Activated CD4-positive, alpha-beta T cell treated with anti-CD3 and anti-CD28 coated beads for 36 hours (primary cell): ENCODE measurements at regions not wholly inside any gene's neighbourhood (a gene's known extent, or its start where the extent isn't known, plus 50 kb on each side); places are given as distances from the start of the nearest gene placed in this dataset.
"Not testable (repeated sequence)": the region's sequence is repeated elsewhere in the genome, so short reads cannot be mapped to it uniquely, and the experiment has no call there.

Experiments used
- ATAC-seq: fragments of 200-7000 bp; cut with Tn5 transposase; one replicate; pipeline ENCODE4 v1.10.0; 2021; ENCODE audit warnings: mild to moderate bottlenecking, moderate library complexity
- CTCF ChIA-PET: fragments of 350-600 bp; sonication (Branson Sonifier 250); formaldehyde crosslinking; loops from one replicate; lab custom pipeline; 2021; ENCODE audit warnings: antibody characterized with exemption; lab: Charles Lee
- POLR2A ChIA-PET: fragments of 350-600 bp; sonication (Branson Sonifier 250); formaldehyde crosslinking; loops from one replicate; lab custom pipeline; 2021; ENCODE audit warnings: antibody characterized with exemption, inconsistent platforms; lab: Charles Lee
- DNase-seq: peaks from one replicate; pipeline ENCODE4 v3.0.0-alpha.2; 2020
- H3K27ac Mint-ChIP-seq: one replicate; pipeline ENCODE4 v1.8.0; 2021; ENCODE audit warnings: mixed read lengths
- H3K27me3 Mint-ChIP-seq: one replicate; pipeline ENCODE4 v1.8.0; 2021; ENCODE audit warnings: mixed read lengths
- H3K36me3 Mint-ChIP-seq: one replicate; pipeline ENCODE4 v1.8.0; 2021; ENCODE audit warnings: low read depth, mixed read lengths
- H3K4me1 Mint-ChIP-seq: one replicate; pipeline ENCODE4 v1.8.0; 2021; ENCODE audit warnings: mixed read lengths
- H3K4me3 Mint-ChIP-seq: one replicate; pipeline ENCODE4 v1.8.0; 2021; ENCODE audit warnings: mild to moderate bottlenecking, moderate library complexity, mixed read lengths
- H3K9me3 Mint-ChIP-seq: one replicate; pipeline ENCODE4 v1.8.0; 2021; ENCODE audit warnings: low read depth, mixed read lengths
- intact Hi-C, 2 experiments: fragments of 100-400 bp; cut with DNase I in 1 of 2; cut with micrococcal nuclease in 1 of 2; formaldehyde crosslinking; loops; one replicate each; pipeline versions ENCODE4 v1.14.2 to v1.15.1; 2022 to 2024; cut with DNase I, micrococcal nuclease

DNA sequence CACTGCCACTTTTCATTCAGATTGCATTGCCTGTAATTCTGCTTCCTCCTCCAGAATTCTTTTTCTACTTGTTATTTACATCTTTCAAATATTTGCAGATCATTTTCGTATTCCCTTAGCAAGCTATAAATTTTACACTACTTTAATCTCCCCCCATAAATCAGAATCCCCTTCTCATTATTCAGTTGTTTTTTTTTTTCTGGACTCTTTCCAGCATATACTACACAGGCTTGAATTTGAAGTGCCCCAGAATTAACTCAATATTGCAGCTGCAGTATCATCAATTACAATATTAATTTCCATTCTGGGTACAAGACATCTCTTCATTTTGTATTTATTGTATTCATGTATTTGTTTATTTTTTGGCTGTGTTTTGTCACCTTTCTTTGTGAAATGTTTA, 1494.3 kb downstream of the AMY1C start:
- ATAC-seq, result no peak
- POLR2A ChIA-PET, result no interaction called here
- no peaks in the 10 kb centered on the region for H3K36me3 Mint-ChIP-seq
- H3K27me3 Mint-ChIP-seq, result no peaks in the 10 kb centered on the region
- H3K9me3 Mint-ChIP-seq, result peaks cover 31% of the 10 kb centered on the region
- H3K4me3 Mint-ChIP-seq, result no peak overlapping the region
- intact Hi-C loops, result no loop called here
- no peak for DNase-seq
- H3K27ac Mint-ChIP-seq, result no peak overlapping the region
- CTCF ChIA-PET, result interaction anchor here (0.6 kb wide), 1 partner anchor 929 kb away, joined by 3 read pairs; no protein-coding TSS in a partner anchor
- H3K4me1 Mint-ChIP-seq, result no peaks in the 10 kb centered on the region

DNA sequence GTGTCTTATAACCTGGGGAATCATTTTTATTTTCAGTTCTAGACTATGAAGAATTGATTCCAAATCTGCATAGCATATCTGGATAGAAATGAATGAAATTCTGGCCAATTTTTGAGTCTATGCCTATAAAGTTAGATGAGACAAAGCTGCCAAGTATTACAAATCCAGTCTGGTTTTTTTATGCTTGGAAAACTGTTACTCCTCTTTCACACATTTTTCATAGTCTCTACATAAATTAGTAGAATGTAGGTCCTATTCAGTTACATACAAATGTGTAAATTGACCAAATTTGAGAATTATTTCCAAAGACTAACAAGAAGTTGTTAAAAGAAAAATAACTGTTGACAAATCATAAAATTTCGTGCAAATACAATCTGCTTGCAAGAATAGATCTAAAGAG, 1505.2 kb downstream of the AMY1C start:
- H3K27me3 Mint-ChIP-seq, result no peaks in the 10 kb centered on the region
- intact Hi-C loops, result no loop called here
- no peak for DNase-seq
- no peak overlapping the region for H3K4me3 Mint-ChIP-seq
- POLR2A ChIA-PET, result no interaction called here
- no peaks in the 10 kb centered on the region for H3K4me1 Mint-ChIP-seq
- no peak for ATAC-seq
- CTCF ChIA-PET, result interaction anchor here (0.5 kb wide), 1 partner anchor 582 kb away, joined by 3 read pairs; no protein-coding TSS in a partner anchor
- peaks cover 9% of the 10 kb centered on the region for H3K9me3 Mint-ChIP-seq
- no peaks in the 10 kb centered on the region for H3K36me3 Mint-ChIP-seq
- no peak overlapping the region for H3K27ac Mint-ChIP-seq

DNA sequence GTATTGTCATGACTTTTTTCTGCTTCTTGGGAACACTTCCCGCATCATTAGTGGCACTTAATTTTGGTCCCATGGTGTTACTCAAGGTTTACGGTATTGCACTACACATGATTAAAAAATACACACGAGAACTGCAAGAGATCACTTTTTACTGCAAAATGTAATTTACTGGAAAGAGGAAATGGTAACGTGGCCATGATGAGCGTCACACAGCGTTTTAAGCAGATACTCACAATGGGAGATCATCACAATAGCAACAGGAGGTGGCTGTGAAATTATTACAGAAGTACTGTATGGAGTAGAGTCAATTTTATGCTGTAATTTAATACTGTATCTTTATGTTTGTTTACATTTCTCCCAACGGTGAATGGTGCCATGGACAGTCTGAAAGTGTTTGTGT, 1510.3 kb downstream of the AMY1C start:
- POLR2A ChIA-PET, result no interaction called here
- no peaks in the 10 kb centered on the region for H3K27me3 Mint-ChIP-seq
- H3K36me3 Mint-ChIP-seq, result no peaks in the 10 kb centered on the region
- no peak overlapping the region for H3K4me3 Mint-ChIP-seq
- CTCF ChIA-PET, result no interaction called here
- H3K4me1 Mint-ChIP-seq, result no peaks in the 10 kb centered on the region
- H3K9me3 Mint-ChIP-seq, result peaks cover 28% of the 10 kb centered on the region
- no peak for DNase-seq
- no peak overlapping the region for H3K27ac Mint-ChIP-seq
- intact Hi-C loops, result no loop called here
- ATAC-seq, result no peak

DNA sequence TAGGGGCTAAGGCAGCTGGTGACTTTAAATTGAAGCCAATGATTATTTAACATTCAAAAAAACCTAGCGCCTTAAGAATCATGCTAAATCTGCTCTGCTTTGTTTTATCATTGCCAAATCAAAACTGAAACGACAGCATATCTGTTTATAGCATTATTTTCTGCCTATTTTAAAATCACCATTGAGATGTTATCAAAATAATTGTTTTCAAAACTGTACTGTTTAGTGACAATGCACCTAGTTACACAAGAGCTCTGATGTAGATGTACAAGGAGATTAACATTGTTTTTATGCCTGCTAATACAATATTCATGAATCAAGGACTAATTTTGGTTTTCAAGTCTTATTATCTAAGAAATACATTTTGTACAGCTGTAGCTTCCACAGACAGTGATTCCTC, 1521.3 kb downstream of the AMY1C start:
- Mint-ChIP-seq H3K27me3 (no peaks in the 10 kb centered on the region), H3K9me3 (peaks cover 21% of the 10 kb centered on the region), H3K4me3 (no peak overlapping the region), H3K36me3 (no peaks in the 10 kb centered on the region), H3K27ac (no peak overlapping the region), H3K4me1 (no peaks in the 10 kb centered on the region)
- ATAC-seq, result no peak
- intact Hi-C loops, result no loop called here
- ChIA-PET CTCF (no interaction called here), POLR2A (no interaction called here)
- DNase-seq, result no peak

DNA sequence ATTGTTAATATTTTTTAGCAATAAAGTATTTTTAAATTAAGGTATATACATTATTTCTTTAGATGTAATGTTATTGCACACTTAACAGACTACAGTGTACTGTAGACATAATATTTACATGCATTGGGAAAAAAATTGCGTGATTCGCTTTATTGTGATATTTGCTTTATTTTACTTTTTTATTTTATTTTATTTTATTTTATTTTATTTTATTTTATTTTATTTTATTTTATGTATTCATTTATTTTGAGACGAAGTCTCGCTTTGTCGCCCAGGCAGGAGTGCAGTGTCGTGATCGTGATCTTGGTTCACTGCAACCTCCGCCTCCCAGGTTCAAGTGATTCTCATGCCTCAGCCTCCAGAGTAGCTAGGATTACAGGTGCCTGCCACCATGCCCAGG, 1522.7 kb downstream of the AMY1C start:
- ATAC-seq, intact Hi-C loops, CTCF ChIA-PET, H3K4me3 Mint-ChIP-seq, POLR2A ChIA-PET, H3K27me3 Mint-ChIP-seq, DNase-seq, H3K36me3 Mint-ChIP-seq, H3K27ac Mint-ChIP-seq, H3K4me1 Mint-ChIP-seq: not testable (repeated sequence)
- H3K9me3 Mint-ChIP-seq, result peaks cover 16% of the 10 kb centered on the region

DNA sequence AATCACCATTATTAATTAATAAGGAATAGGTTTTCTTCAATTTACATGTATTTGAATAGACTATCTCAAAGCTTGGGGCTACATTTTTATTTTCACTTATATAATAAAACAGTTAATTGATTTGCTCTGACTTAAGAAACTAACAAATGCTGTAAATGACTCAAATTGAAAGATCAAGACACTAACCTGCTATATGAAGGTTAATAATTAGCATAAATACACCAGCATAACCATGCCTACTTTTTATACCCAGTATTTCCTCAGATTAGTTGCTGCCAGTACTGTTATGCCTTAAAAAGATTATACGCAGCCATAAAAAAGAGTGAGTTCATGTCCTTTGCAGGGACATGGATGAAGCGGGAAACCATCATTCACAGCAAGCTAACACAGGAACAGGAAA, 1545.1 kb downstream of the AMY1C start:
- Mint-ChIP-seq H3K9me3 (peaks cover 20% of the 10 kb centered on the region), H3K27ac (no peak overlapping the region), H3K4me1 (no peaks in the 10 kb centered on the region), H3K4me3 (no peak overlapping the region), H3K36me3 (no peaks in the 10 kb centered on the region), H3K27me3 (no peaks in the 10 kb centered on the region)
- CTCF ChIA-PET, result no interaction called here
- intact Hi-C loops, result no loop called here
- POLR2A ChIA-PET, result no interaction called here
- DNase-seq (no peak), ATAC-seq (no peak)

DNA sequence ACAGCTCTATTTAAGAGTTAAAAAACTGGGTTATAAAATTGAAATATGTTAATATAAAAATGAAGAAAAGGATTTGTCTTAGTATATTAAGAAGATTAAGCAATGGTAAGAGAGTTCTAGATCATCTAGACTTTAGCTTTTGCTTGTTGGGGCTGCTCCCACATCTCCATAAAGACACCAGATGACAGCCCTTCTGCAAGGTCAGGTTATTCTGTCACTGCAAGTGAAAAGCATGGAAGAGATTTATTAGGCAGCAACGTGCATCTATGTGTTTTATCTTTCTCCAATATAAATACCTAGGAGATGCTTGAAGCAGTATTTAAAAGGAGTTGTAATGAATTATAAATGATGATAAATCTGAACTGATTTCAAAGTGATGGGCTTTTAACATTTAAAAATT, 1560.4 kb downstream of the AMY1C start:
- peaks cover 5% of the 10 kb centered on the region for H3K9me3 Mint-ChIP-seq
- ChIA-PET CTCF (no interaction called here), POLR2A (interaction anchor here (0.7 kb wide), 1 partner anchor 36 kb away, joined by 4 read pairs; no protein-coding TSS in a partner anchor)
- H3K36me3 Mint-ChIP-seq, result no peaks in the 10 kb centered on the region
- H3K4me3 Mint-ChIP-seq, result no peak overlapping the region
- no peak for DNase-seq
- ATAC-seq, result no peak
- intact Hi-C loops, result no loop called here
- no peaks in the 10 kb centered on the region for H3K27me3 Mint-ChIP-seq
- H3K27ac Mint-ChIP-seq, result no peak overlapping the region
- no peaks in the 10 kb centered on the region for H3K4me1 Mint-ChIP-seq

DNA sequence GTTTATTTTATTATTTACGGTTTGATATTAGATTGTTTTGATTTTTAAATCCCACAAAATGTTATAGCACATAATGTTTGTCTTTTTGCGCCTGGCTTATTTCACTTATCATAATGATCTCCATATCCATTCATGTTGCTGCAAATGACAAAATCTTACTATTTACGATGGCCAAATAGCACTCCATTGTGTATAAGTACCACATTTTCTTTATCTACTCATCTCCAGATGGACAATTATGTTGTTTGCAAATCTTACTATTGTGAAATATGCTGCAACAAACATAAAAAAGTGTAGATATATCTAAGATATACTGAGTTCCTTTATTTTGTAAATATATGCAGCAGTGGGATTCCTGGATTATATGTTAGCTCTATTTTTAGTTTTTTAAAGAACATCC, 1568.3 kb downstream of the AMY1C start:
- H3K36me3 Mint-ChIP-seq, result no peaks in the 10 kb centered on the region
- CTCF ChIA-PET, result no interaction called here
- ATAC-seq (no peak), DNase-seq (no peak)
- H3K9me3 Mint-ChIP-seq, result peaks cover 12% of the 10 kb centered on the region
- POLR2A ChIA-PET, result no interaction called here
- no peaks in the 10 kb centered on the region for H3K4me1 Mint-ChIP-seq
- no peaks in the 10 kb centered on the region for H3K27me3 Mint-ChIP-seq
- intact Hi-C loops, result no loop called here
- no peak overlapping the region for H3K4me3 Mint-ChIP-seq
- H3K27ac Mint-ChIP-seq, result no peak overlapping the region

DNA sequence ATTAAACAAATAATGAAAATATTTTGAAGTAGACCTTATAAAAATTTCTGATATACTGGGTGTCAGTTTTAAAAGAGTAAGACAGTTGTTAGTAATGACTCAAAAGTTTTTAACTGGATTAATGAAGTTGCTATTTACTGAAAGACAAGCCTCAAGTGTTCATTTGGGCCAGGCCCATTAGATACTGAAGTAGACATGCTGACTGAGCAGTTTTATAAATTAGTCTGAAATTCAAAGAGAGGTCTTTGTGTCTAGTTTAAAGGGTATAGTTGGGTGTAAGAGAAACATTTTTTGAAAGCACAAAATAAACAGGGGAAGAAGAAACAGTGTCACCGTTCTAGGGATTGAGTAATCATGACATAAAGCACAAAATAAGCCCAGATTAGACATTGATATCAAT, 1577.2 kb downstream of the AMY1C start:
- intact Hi-C loops, result no loop called here
- CTCF ChIA-PET, result no interaction called here
- Mint-ChIP-seq H3K4me1 (no peaks in the 10 kb centered on the region), H3K4me3 (no peak overlapping the region), H3K36me3 (no peaks in the 10 kb centered on the region), H3K27me3 (no peaks in the 10 kb centered on the region), H3K9me3 (peaks cover 16% of the 10 kb centered on the region), H3K27ac (no peak overlapping the region)
- ATAC-seq (no peak), DNase-seq (no peak)
- POLR2A ChIA-PET, result no interaction called here

DNA sequence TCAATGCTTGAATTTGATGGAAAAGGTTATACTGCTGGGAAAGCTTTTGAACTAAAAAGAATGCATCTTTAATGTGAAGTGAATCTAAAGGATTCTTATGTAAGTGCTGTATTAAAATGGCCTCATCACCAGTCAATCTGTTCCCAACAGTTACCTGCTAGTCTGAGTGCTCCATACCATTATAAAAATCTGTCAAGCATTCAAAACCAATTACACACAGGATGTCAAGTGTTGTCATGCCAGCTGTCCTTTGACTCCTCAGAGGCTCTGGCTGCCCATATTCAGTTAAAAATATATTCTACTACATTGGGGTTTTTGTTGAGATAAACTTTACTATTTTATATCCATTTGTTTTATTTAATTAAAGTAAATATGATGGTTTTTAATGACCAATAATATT, 1587.7 kb downstream of the AMY1C start:
- Mint-ChIP-seq H3K4me1 (no peaks in the 10 kb centered on the region), H3K36me3 (no peaks in the 10 kb centered on the region), H3K4me3 (no peak overlapping the region), H3K27me3 (no peaks in the 10 kb centered on the region), H3K9me3 (peaks cover 7% of the 10 kb centered on the region), H3K27ac (no peak overlapping the region)
- intact Hi-C loops, result no loop called here
- no peak for ATAC-seq
- POLR2A ChIA-PET, result no interaction called here
- no peak for DNase-seq
- CTCF ChIA-PET, result no interaction called here

DNA sequence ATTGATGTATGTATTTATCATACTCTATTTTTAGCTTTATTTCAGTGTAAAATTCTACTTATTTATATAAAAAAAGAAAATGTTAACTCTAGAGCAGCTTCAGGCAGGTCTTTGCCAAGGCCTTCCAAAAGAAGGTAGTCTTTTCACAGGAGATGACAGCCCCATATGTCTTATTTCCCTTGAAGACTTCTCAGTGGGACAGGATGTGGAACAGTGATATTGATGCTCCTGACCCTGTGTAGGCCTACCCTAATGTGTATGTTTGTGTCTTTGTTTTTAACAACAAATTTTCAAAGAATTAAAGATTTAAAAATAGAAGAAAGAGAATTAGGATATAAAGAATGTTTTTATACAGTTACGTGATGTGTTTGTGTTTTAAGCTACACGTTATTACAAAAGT, 1593.6 kb downstream of the AMY1C start:
- H3K4me1 Mint-ChIP-seq, result no peaks in the 10 kb centered on the region
- DNase-seq, result no peak
- intact Hi-C loops, result no loop called here
- no peak overlapping the region for H3K27ac Mint-ChIP-seq
- ChIA-PET CTCF (no interaction called here), POLR2A (no interaction called here)
- no peaks in the 10 kb centered on the region for H3K36me3 Mint-ChIP-seq
- H3K27me3 Mint-ChIP-seq, result no peaks in the 10 kb centered on the region
- no peak for ATAC-seq
- peaks cover 11% of the 10 kb centered on the region for H3K9me3 Mint-ChIP-seq
- H3K4me3 Mint-ChIP-seq, result no peak overlapping the region

DNA sequence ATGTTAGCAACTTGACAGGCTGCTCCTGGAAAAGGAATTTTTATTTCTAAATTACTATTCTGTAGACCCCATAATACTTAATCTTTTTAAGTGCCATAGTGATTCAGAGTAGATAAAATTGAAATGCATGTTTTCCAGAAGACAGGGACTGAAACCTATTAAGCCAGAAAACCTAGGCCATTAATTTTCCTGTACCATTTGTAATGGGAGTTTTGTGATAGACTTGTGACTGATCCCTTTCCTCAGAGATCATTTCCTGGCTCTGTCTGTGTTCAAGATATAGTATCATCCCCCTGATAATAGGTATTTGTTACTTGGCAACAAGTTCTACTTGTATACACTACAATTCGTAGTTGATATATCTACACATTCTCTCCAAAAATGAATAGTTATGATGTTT, 1609.8 kb downstream of the AMY1C start:
- no peaks in the 10 kb centered on the region for H3K4me1 Mint-ChIP-seq
- ChIA-PET CTCF (no interaction called here), POLR2A (no interaction called here)
- peaks cover 2% of the 10 kb centered on the region for H3K9me3 Mint-ChIP-seq
- no peak overlapping the region for H3K4me3 Mint-ChIP-seq
- H3K36me3 Mint-ChIP-seq, result no peaks in the 10 kb centered on the region
- DNase-seq (no peak), ATAC-seq (no peak)
- H3K27me3 Mint-ChIP-seq, result no peaks in the 10 kb centered on the region
- intact Hi-C loops, result no loop called here
- no peak overlapping the region for H3K27ac Mint-ChIP-seq

DNA sequence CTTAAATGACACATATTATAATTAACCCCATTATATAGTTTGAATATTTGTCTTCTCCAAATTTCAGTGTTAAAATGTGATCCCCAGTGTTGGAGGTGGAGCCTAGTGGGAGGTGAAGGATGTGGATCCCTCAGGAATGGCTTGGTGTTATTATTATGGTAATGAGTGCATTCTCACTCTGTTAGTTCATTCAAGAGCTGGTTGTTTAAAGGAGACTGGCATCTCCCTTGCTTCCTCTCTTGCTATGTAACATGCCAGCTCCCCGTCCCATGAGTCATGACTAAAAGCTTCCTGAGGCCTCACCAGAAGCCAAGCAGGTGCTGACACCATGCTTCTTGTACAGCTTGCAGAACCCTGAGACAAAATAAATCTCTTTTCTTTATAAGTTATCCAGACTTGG, 1612.7 kb downstream of the AMY1C start:
- H3K4me1 Mint-ChIP-seq, result no peaks in the 10 kb centered on the region
- ChIA-PET POLR2A (no interaction called here), CTCF (no interaction called here)
- peaks cover 3% of the 10 kb centered on the region for H3K9me3 Mint-ChIP-seq
- H3K4me3 Mint-ChIP-seq, result no peak overlapping the region
- no peak for DNase-seq
- ATAC-seq, result no peak
- no peak overlapping the region for H3K27ac Mint-ChIP-seq
- no peaks in the 10 kb centered on the region for H3K27me3 Mint-ChIP-seq
- H3K36me3 Mint-ChIP-seq, result no peaks in the 10 kb centered on the region
- intact Hi-C loops, result no loop called here
